ENCODE measurements at regions not wholly inside any gene's neighbourhood (a gene's known extent, or its start where the extent isn't known, plus 50 kb on each side); places are given as distances from the start of the nearest gene placed in this dataset.

DNA sequence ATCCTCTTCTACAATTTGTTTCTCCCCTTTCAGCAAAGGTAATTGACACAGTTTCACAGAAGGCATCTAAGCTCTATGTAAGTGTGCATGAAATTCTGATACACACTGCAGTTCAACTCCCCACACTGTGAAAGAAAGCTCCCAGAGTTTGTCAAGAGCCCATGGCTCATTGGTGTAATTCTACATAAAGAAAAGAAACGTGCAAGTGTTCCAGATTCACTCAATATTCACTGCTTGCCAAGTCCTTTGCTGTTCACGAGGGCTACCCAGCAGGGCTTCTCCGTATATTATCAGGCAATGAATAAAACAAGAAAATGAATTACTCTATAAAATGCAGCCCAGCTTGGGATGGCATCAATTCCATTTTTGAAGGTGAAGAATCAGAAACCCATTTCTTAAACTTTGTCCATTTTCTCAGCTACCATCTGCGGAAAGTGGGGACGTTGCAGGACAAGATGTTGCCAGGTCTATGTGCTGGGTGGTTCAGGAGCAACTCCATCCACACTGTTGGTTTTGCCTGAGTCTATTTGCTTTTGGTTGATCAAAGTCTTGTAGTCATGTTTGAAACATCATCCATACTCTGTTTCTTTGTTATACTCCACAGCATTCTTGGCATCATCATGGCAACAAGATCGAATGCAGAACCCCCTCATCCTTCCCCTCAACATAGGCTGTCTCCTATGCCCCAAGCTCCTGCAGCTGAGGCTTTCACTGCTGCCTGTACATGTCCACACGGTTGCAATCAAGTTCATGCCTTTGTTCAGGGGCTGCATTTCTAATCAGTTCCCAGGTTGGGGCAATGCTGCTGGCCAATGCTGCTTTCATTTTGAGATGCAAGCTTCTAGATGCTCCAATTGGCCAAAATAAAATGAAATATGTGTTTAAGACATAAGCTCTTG is 301.8 kb downstream of the MED10 start:
- TF ChIP-seq POLR2A (IDR thresholded peaks at IDR 0.05; ENCODE audit: low read length) (no peak), GATA1 (IDR thresholded peaks at IDR 0.05; ENCODE audit: low read depth, low read length) (no peak)

Measured in erythroblast (primary cell).